ENCODE measurements at regions not wholly inside any gene's neighbourhood (a gene's known extent, or its start where the extent isn't known, plus 50 kb on each side); places are given as distances from the start of the nearest gene placed in this dataset.
"Not testable (repeated sequence)": the region's sequence is repeated elsewhere in the genome, so short reads cannot be mapped to it uniquely, and the experiment has no call there.

DNA sequence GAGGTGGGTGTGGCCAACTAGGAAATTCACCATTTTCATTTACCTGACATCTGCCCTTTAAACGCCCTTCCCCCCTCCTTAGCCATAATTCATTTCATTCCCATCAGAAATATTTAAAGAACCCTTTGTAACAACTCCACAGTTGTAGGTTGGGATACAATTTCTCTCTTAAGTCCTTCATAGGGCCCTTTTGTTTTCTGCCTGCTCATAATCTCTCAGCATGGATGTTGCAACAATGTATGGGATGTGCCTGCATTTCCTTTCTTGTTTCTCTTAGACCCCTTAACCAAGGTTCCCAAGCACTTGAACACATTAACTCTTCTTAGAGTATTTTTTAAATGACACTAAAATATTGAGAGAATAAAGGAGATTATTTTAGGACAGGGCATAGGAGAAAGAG, 51.7 kb upstream of the MYO10 start:
- TF ChIP-seq, protein P1, sequence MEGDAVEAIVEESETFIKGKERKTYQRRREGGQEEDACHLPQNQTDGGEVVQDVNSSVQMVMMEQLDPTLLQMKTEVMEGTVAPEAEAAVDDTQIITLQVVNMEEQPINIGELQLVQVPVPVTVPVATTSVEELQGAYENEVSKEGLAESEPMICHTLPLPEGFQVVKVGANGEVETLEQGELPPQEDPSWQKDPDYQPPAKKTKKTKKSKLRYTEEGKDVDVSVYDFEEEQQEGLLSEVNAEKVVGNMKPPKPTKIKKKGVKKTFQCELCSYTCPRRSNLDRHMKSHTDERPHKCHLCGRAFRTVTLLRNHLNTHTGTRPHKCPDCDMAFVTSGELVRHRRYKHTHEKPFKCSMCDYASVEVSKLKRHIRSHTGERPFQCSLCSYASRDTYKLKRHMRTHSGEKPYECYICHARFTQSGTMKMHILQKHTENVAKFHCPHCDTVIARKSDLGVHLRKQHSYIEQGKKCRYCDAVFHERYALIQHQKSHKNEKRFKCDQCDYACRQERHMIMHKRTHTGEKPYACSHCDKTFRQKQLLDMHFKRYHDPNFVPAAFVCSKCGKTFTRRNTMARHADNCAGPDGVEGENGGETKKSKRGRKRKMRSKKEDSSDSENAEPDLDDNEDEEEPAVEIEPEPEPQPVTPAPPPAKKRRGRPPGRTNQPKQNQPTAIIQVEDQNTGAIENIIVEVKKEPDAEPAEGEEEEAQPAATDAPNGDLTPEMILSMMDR (IDR thresholded peaks at IDR 0.05): no peak
- TF ChIP-seq ZFX (IDR thresholded peaks at IDR 0.05; ENCODE audit: borderline replicate concordance): no peak
- H3K27ac ChIP-seq: no peak overlapping the region

DNA sequence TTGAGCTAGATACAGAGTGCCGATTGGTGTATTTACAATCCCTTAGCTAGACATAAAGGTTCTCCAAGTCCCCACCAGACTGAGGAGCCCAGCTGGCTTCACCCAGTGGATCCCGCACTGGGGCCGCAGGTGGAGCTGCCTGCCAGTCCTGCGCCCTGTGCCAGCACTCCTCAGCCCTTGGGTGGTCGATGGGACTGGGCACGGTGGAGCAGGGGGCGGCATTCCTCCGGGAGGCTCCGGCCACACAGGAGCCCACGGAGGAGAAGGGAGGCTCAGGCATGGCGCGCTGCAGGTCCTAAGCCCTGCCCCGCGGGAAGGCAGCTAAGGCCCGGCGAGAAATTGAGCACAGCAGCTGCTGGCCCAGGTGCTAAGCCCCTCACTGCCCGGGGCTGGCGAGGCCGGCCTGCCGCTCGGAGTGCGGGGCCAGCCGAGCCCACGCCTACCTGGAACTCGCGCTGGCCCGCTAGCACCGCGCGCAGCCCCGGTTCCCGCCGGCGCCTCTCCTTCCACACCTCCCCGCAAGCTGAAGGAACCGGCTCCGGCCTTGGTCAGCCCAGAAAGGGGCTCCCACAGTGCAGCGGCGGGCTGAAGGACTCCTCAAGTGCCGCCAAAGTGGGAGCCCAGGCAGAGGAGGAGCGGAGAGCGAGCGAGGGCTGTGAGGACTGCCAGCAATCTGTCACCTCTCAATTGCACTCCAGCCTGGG, 54.9 kb upstream of the MYO10 start:
- not testable (repeated sequence) for H3K27ac ChIP-seq

DNA sequence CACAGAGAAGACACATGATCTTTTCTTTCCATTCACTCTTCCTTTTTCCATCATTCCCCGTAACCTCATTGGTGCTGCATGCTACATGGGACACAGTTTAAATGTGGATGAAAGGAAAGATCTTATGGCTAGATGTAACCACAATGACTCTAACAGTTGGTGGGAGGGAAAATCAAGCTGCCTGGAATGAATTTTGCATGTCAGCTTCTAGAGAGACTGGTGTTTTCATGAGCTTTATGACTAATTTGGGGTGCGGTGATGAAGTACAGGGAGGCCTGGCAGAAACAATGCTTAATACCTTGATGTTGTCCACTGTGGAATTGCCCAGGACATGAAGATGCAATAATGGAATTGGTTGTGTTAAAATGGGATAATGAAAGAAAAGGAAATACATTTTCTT, 55.9 kb upstream of the MYO10 start:
- TF ChIP-seq, protein P1 (IDR thresholded peaks at IDR 0.05): no peak
- no peak for TF ChIP-seq ZFX (IDR thresholded peaks at IDR 0.05; ENCODE audit: borderline replicate concordance)
- H3K27ac ChIP-seq: no peak overlapping the region

DNA sequence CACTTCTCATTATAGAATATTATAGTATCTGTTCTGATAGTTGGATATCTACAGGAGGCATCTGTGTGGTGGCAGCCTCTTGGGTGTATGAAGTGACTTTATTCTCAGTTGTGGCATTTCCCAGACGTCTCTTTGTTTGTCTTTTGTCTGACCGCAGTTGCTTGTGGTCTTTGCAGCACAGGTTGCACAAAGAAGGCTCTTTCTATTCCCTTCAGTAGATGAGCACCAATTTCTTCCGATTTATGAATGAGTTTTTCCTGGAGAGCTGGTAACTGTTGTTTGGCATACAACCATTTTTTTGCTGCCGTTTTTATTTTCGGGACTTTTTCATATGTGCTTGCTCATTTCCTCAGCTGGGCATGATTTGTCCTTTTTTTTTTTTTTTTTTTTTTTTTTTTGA, 56.4 kb upstream of the MYO10 start:
- TF ChIP-seq, protein P1 (IDR thresholded peaks at IDR 0.05): no peak
- no peak for TF ChIP-seq ZFX (IDR thresholded peaks at IDR 0.05; ENCODE audit: borderline replicate concordance)
- no peak overlapping the region for H3K27ac ChIP-seq

DNA sequence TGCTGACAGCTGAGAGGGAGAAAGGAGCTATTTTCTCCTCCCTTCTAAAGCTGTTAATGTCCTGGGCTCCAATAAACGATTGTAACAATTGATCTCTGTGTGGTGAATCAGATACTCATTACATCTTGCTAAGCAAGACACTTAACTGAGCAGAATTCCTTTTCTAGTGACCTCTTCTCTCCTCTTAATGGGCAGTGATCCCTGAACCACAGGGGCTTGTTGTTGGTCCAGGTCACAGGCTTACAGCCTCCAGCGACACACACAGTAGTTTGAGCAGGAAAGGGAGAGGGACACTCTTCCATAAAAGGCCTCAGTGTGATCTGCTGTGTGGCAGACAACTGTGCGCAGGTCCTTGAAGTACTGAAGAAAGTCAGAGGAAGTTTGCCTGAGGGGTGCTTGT, 58.5 kb upstream of the MYO10 start:
- TF ChIP-seq ZFX (IDR thresholded peaks at IDR 0.05; ENCODE audit: borderline replicate concordance): no peak
- TF ChIP-seq, protein P1 (IDR thresholded peaks at IDR 0.05): no peak
- H3K27ac ChIP-seq: no peak overlapping the region

DNA sequence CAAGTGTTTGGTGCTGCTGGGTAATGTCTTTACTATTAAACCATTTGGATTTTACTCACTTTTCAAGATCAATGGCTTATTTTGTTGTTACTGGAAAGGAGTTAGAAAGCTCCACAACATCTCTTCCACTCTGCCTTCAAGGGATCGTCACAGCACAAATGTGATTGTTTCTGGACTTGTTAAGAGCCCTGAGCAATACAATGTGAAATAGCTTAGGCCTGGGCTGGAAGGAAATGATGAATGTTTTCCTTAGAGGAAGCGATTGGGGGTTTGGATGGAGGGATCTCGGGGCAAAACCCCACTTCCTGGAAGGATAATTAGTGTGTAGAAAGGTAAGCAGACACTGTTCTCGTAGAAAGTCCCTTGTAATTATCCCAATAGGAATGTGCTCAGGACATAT, 59.3 kb upstream of the MYO10 start:
- H3K27ac ChIP-seq: no peak overlapping the region
- TF ChIP-seq, protein P1 (IDR thresholded peaks at IDR 0.05): no peak
- TF ChIP-seq ZFX (IDR thresholded peaks at IDR 0.05; ENCODE audit: borderline replicate concordance): no peak

DNA sequence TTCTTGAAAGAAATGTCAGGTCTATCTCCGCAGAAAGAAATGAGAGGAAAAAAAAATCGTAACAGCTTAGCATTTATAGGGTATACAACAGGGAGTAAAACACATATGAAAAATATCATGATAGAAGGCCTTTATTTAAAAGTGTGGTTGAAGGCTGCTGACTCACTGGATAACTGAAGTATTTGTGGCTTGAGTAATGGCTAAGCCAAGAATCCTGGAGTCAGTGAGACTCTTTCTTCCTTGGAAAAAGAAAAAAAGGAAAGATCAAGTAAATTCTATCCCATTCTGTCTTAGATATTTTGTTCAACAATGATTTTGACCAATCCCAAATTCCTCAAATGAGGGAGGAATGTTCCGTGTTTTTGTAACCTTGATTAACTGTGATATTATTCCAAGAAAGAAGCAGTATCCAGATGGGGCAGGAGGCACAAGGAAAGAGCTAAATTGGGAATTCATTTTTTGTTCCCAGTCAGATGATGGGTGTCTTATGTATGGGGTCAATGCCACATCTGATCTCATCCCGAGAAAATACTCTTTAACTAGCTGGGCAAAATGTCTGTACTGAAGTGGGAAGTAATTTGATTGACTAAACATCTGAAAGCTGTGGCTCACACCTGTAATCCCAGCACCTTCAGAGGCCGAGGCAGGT, 64.3 kb upstream of the MYO10 start:
- no peak overlapping the region for H3K27ac ChIP-seq
- TF ChIP-seq, protein P1 (IDR thresholded peaks at IDR 0.05): no peak
- no peak for TF ChIP-seq ZFX (IDR thresholded peaks at IDR 0.05; ENCODE audit: borderline replicate concordance)

Data from 22Rv1 (cell line).